ENCODE measurements at regions not wholly inside any gene's neighbourhood (a gene's known extent, or its start where the extent isn't known, plus 50 kb on each side); places are given as distances from the start of the nearest gene placed in this dataset.

- POLR2A ChIA-PET (ENCODE audit: low non-redundant PET) = no interaction called here
- peaks cover 4% of the 10 kb centered on the region for H3K4me1 ChIP-seq (ENCODE audit: insufficient read depth, low read length, poor library complexity, severe bottlenecking)
- no peak overlapping the region for H3K27ac ChIP-seq (ENCODE audit: low read depth, low read length, poor library complexity, severe bottlenecking)
- no peaks in the 10 kb centered on the region for H3K9me3 ChIP-seq (ENCODE audit: low read depth, low read length, poor library complexity, severe bottlenecking)
- no peak for DNase-seq (ENCODE audit: low spot score)
- no peaks in the 10 kb centered on the region for H3K27me3 ChIP-seq (replicated peaks; ENCODE audit: insufficient read depth, low read depth, low read length, poor library complexity)
- CTCF ChIA-PET = no interaction called here
- no peaks in the 10 kb centered on the region for H3K36me3 ChIP-seq (ENCODE audit: insufficient read depth, low read length, poor library complexity, severe bottlenecking)
- no TSS peak for BruUV-seq (replicated peaks)
- intact Hi-C loops (cut with micrococcal nuclease; ENCODE audit: unreplicated experiment) = no loop called here
- H3K4me3 ChIP-seq (ENCODE audit: low read depth, low read length, poor library complexity, severe bottlenecking) = no peak overlapping the region
- TF ChIP-seq CTCF (conservative IDR thresholded peaks at IDR 0.05; ENCODE audit: low read depth, low read length) (no peak), EZH2 (IDR thresholded peaks at IDR 0.05; ENCODE audit: borderline replicate concordance, low read depth, low read length, poor library complexity, severe bottlenecking) (no peak)
Observed at GRCh38 chr3:98952404-98952803, 50.9 kb upstream of the DCBLD2 start.
